BLaER1 (cell line): ENCODE measurements at regions not wholly inside any gene's neighbourhood (a gene's known extent, or its start where the extent isn't known, plus 50 kb on each side); places are given as distances from the start of the nearest gene placed in this dataset.

Experiments used
- H3K27ac ChIP-seq: shearing (Covaris generic); formaldehyde crosslinking; 2 replicates; pipeline ENCODE4 v1.8.1; 2022
- H3K27me3 ChIP-seq: shearing (Covaris generic); formaldehyde crosslinking; 2 replicates; pipeline ENCODE4 v1.8.1; 2022
- H3K36me3 ChIP-seq: shearing (Covaris generic); formaldehyde crosslinking; 2 replicates; pipeline ENCODE4 v1.8.1; 2022
- H3K4me1 ChIP-seq: shearing (Covaris generic); formaldehyde crosslinking; 2 replicates; pipeline ENCODE4 v1.8.1; 2022
- H3K4me2 ChIP-seq: shearing (Covaris generic); formaldehyde crosslinking; 2 replicates; pipeline ENCODE4 v1.8.1; 2022
- H3K4me3 ChIP-seq: shearing (Covaris generic); formaldehyde crosslinking; 2 replicates; pipeline ENCODE4 v1.8.1; 2022
- H3K9ac ChIP-seq: shearing (Covaris generic); formaldehyde crosslinking; 2 replicates; pipeline ENCODE4 v1.8.1; 2022
- H3K9me3 ChIP-seq: shearing (Covaris generic); formaldehyde crosslinking; 2 replicates; pipeline ENCODE4 v1.8.1; 2022
- H4K20me1 ChIP-seq: shearing (Covaris generic); formaldehyde crosslinking; 2 replicates; pipeline ENCODE4 v1.8.1; 2022
- Cebpa-rat ChIP-seq: shearing (Covaris generic); IDR thresholded peaks from 2 replicates; pipeline ENCODE4 v1.8.1; 2022

DNA sequence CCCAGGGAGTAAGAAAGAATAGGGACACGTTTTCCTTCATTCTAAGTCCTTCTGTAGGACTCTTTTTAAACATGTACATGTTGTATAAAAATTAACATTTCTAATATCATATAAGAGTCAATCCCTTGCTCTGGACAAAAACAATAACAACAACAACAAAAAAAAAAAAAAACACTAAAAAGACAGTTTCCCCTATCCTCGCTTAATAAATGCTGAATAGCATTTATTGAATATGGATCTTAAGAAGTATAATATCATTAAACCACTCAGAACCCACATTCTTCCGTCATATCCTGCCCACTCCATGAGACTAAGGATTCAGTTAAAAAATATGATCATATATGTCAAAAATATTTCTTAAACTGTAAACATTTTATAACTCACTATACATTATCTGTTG is 145.1 kb downstream of the AQP9 start:
- H3K9ac ChIP-seq: no peak overlapping the region
- H3K9me3 ChIP-seq: no peaks in the 10 kb centered on the region
- H3K36me3 ChIP-seq: no peaks in the 10 kb centered on the region
- H3K27me3 ChIP-seq: no peaks in the 10 kb centered on the region
- H3K27ac ChIP-seq: no peak overlapping the region
- H3K4me2 ChIP-seq: no peak overlapping the region
- H3K4me3 ChIP-seq: no peak overlapping the region
- no peak for TF ChIP-seq Cebpa-rat
- H4K20me1 ChIP-seq: no peaks in the 10 kb centered on the region
- no peaks in the 10 kb centered on the region for H3K4me1 ChIP-seq

- no peaks in the 10 kb centered on the region for H3K9me3 ChIP-seq
- H3K9ac ChIP-seq: no peak overlapping the region
- no peaks in the 10 kb centered on the region for H3K4me1 ChIP-seq
- TF ChIP-seq Cebpa-rat: no peak
- no peak overlapping the region for H3K27ac ChIP-seq
- H4K20me1 ChIP-seq: no peaks in the 10 kb centered on the region
- no peak overlapping the region for H3K4me3 ChIP-seq
- no peaks in the 10 kb centered on the region for H3K27me3 ChIP-seq
- H3K36me3 ChIP-seq: no peaks in the 10 kb centered on the region
- H3K4me2 ChIP-seq: no peak overlapping the region
Observed at GRCh38 chr15:58284293-58284692, 146.1 kb downstream of the AQP9 start.

DNA sequence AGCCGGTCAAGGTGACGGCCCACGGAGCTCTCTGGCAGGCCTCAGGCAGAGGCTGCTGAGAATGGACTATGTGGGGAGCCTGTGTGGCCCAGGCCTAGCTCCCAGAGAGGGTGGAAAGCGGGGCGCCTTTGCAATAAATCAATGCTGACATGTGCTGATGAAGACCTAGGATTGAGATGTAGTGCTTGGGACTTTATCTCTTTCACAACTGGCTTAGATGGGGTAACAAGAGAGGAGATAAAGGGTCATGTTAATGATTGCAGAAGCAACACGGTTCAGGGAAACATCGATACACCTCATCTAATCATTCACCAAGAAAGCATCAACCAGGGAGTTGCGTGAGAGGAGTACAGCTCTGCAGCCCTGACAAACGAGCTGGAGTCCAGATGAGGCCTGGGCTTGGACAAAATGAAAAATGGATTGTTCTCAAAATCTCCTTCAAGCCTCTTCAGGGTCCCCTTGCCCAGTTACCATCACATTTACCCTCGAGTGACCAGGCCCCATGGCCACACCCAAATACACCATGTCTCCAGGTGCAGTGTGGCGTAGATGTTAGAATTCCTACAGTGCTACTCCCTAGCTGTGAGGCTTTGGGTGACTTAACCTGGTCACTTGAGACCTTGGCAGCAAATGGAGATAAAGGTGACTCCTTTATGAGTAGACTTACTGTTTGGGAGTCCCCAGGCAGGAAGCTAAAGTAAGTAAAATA is 146.4 kb upstream of the LIPC start:
- TF ChIP-seq Cebpa-rat: no peak

DNA sequence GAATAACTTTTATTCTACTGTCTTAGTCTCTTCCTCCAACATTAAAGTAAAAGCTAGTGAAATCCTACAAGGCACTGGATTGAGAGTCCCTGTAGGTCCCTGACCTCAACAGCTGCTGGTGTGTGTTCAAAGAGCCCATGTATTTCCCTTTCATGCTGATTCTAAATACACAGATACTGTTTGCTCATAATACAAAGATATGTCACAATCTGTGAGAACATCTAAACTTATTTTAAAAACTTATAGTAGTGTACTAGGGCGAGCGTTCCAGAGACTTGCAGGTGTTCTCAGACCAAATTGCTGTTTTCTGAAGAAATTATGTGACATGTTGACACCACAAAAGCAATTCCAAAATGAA is 145.9 kb upstream of the LIPC start:
- Histone ChIP-seq H3K27me3 (no peaks in the 10 kb centered on the region), H3K36me3 (no peaks in the 10 kb centered on the region), H3K9ac (no peak overlapping the region), H3K4me1 (no peaks in the 10 kb centered on the region), H3K4me3 (no peak overlapping the region), H3K4me2 (no peak overlapping the region), H3K27ac (no peak overlapping the region), H3K9me3 (0 out of 2 replicates have a peak, but pooled peaks cover 2% of the 10 kb centered on the region), H4K20me1 (no peaks in the 10 kb centered on the region)
- no peak for TF ChIP-seq Cebpa-rat

More for the DNA sequence above, 146.4 kb upstream of the LIPC start:
- H3K36me3 ChIP-seq: no peaks in the 10 kb centered on the region
- H3K4me3 ChIP-seq: no peak overlapping the region
- no peaks in the 10 kb centered on the region for H3K4me1 ChIP-seq
- H3K9me3 ChIP-seq: no peaks in the 10 kb centered on the region
- no peak overlapping the region for H3K27ac ChIP-seq
- no peaks in the 10 kb centered on the region for H3K27me3 ChIP-seq
- no peaks in the 10 kb centered on the region for H4K20me1 ChIP-seq
- no peak overlapping the region for H3K4me2 ChIP-seq
- no peak overlapping the region for H3K9ac ChIP-seq

DNA sequence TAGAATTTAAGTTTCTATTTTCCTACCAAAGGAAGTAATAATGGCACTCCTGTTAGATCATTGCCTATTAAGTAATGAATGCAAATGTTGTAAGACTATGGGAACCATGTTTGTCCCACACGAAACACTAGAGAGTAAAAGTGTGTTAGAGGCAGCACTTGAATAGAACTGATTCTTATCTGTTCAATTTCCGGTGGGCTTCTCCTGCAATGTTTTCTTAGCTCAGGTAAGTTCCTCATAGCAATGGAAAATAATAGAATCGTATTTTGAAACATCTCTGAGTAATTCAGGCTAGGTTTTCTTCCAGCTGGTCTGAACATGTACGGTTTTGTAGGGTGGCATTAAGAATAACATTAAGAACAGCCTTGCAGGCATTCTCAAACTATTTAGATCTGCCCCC is 145.3 kb upstream of the LIPC start:
- Histone ChIP-seq H3K4me1 (no peaks in the 10 kb centered on the region), H3K27ac (no peak overlapping the region), H3K9ac (no peak overlapping the region), H3K36me3 (no peaks in the 10 kb centered on the region), H3K4me2 (no peak overlapping the region), H3K4me3 (no peak overlapping the region), H4K20me1 (no peaks in the 10 kb centered on the region), H3K27me3 (no peaks in the 10 kb centered on the region), H3K9me3 (peaks cover 6% of the 10 kb centered on the region)
- TF ChIP-seq Cebpa-rat: no peak

- no peak overlapping the region for H3K4me2 ChIP-seq
- H3K9ac ChIP-seq: no peak overlapping the region
- no peaks in the 10 kb centered on the region for H3K4me1 ChIP-seq
- H3K36me3 ChIP-seq: no peaks in the 10 kb centered on the region
- H4K20me1 ChIP-seq: no peaks in the 10 kb centered on the region
- no peak overlapping the region for H3K4me3 ChIP-seq
- no peak for TF ChIP-seq Cebpa-rat
- H3K27me3 ChIP-seq: no peaks in the 10 kb centered on the region
- peaks cover 20% of the 10 kb centered on the region for H3K9me3 ChIP-seq
- no peak overlapping the region for H3K27ac ChIP-seq
Observed at GRCh38 chr15:58287891-58288290, 143.9 kb upstream of the LIPC start.

DNA sequence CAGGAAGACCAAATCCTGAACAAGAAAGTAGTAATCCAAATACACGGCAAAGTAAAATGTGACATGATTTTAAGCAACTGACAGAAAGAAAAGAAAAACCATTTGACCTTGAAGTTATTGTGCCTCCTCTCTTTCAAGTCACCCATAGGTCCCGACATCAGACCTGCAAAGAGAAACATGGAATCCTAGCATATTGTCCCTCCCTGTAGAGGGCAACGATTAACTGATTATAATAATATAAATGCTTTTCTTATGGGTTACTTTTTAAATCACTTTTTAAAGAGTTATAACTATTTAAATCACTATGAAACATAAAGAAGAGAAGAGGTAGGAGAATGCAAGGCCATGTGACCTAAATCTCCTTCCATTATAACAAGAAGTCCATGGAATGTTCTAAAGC is 143.2 kb upstream of the LIPC start:
- TF ChIP-seq Cebpa-rat: no peak
- H3K4me2 ChIP-seq: no peak overlapping the region
- peaks cover 23% of the 10 kb centered on the region for H3K9me3 ChIP-seq
- no peaks in the 10 kb centered on the region for H3K27me3 ChIP-seq
- no peak overlapping the region for H3K9ac ChIP-seq
- H3K27ac ChIP-seq: no peak overlapping the region
- H3K4me3 ChIP-seq: no peak overlapping the region
- H3K4me1 ChIP-seq: no peaks in the 10 kb centered on the region
- no peaks in the 10 kb centered on the region for H3K36me3 ChIP-seq
- H4K20me1 ChIP-seq: no peaks in the 10 kb centered on the region

GRCh38 chr15:58291848-58292247 is 139.9 kb upstream of the LIPC start:
- H3K4me2 ChIP-seq: no peak overlapping the region
- no peak overlapping the region for H3K4me3 ChIP-seq
- H3K4me1 ChIP-seq: 0 out of 2 replicates have a peak, but pooled peaks cover 8% of the 10 kb centered on the region
- H3K9me3 ChIP-seq: peaks cover 31% of the 10 kb centered on the region
- no peaks in the 10 kb centered on the region for H4K20me1 ChIP-seq
- no peak overlapping the region for H3K9ac ChIP-seq
- no peaks in the 10 kb centered on the region for H3K27me3 ChIP-seq
- no peak overlapping the region for H3K27ac ChIP-seq
- TF ChIP-seq Cebpa-rat: no peak
- no peaks in the 10 kb centered on the region for H3K36me3 ChIP-seq

DNA sequence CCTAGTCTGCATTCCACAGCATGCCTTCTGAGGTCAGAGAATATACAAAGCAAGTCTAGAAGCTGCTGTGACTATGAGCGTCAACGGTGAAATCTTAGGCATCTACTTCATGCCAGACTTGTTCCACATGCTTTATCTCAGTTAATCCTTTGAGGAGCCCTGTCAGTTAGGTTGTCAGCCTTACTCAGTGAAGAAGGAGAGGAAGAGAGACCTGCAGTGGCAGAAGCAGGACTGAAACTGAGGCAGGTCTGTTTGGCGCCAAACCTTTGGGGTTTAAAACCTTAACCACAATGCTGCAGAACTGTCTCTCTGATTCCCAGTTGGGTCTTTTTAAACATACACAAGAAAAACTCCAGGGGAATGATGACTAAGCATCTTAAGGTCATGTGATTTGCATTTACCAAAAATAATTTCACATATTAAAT is 139.0 kb upstream of the LIPC start:
- TF ChIP-seq Cebpa-rat: no peak
- H3K27ac ChIP-seq: no peak overlapping the region
- no peaks in the 10 kb centered on the region for H3K27me3 ChIP-seq
- peaks cover 38% of the 10 kb centered on the region for H3K9me3 ChIP-seq
- no peak overlapping the region for H3K4me2 ChIP-seq
- H3K4me1 ChIP-seq: peaks cover 15% of the 10 kb centered on the region
- H4K20me1 ChIP-seq: no peaks in the 10 kb centered on the region
- H3K9ac ChIP-seq: no peak overlapping the region
- no peaks in the 10 kb centered on the region for H3K36me3 ChIP-seq
- no peak overlapping the region for H3K4me3 ChIP-seq

DNA sequence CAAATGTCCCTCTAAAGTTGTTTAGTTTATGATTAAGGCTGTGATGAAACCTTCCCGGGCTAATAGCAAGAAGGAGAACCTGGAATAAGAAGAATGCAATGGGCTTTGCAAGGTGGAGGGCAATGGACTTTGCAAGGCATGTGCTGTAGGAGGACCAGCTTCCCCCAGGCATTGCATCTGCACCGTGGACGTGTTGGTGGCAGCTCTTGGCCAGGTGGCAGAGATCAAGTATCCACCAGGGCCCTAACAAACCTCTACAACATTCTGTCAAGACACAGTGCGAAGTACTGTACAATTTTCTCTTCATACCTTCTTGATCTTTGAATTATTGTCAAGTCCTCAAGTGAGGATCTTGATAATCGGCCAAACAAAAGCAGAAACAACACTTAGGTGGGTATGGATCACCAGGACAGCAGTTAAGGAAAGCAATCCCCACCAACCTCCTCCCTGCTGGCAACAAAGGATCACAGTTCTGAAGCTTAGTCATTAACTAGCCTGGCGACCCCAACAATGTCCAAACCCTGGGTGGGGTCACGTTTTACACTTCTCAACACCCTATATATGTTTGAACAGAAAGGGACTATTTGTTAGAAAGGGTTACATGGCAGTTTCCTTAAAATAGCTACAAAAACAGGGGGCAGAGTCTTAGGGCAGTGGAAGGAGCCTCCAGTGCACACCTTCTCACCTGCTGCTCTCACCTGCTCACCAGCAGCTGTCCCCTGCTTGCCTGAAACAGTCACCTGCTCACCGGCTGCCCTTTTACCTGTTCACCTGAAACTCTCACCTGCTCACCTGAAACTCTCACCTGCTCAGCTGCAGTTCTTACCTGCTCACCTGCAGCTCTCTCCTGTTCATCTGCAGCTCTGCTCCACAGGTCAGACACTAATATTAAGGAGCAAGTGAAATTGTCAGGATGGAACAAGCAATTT is 137.9 kb upstream of the LIPC start:
- no peak overlapping the region for H3K9ac ChIP-seq
- H3K27me3 ChIP-seq: no peaks in the 10 kb centered on the region
- peaks cover 38% of the 10 kb centered on the region for H3K9me3 ChIP-seq
- H4K20me1 ChIP-seq: no peaks in the 10 kb centered on the region
- H3K4me1 ChIP-seq: peaks cover 27% of the 10 kb centered on the region
- no peaks in the 10 kb centered on the region for H3K36me3 ChIP-seq
- H3K27ac ChIP-seq: no peak overlapping the region
- no peak overlapping the region for H3K4me2 ChIP-seq
- no peak overlapping the region for H3K4me3 ChIP-seq
- TF ChIP-seq Cebpa-rat: no peak
